Body of pancreas (tissue), 4 donors: ENCODE measurements at regions not wholly inside any gene's neighbourhood (a gene's known extent, or its start where the extent isn't known, plus 50 kb on each side); places are given as distances from the start of the nearest gene placed in this dataset.

Source experiments
- ATAC-seq: fragments of 150-250 bp; one replicate; pipeline ENCODE4 v1.9.1; 2016
- DNase-seq, 4 donors: peaks; one replicate each; pipeline ENCODE4 v3.0.0-alpha.2; 2019
- H3K27ac ChIP-seq, 4 donors: fragments of 200-600 bp; sonication (generic); 1 replicate in 3 of 4; 2 replicates in 1 of 4; pipeline versions ENCODE4 v1.5.1 to v1.6.1; 2016 to 2019; ENCODE audit warnings: mild to moderate bottlenecking in 1 of 4, mixed read lengths in 1 of 4, moderate library complexity in 1 of 4
- H3K27me3 ChIP-seq, 2 donors: fragments of 200-600 bp; sonication (generic); one replicate each; pipeline ENCODE4 v1.6.0; 2016; ENCODE audit warnings: mild to moderate bottlenecking in 1 of 2
- H3K36me3 ChIP-seq, 2 donors: fragments of 200-600 bp; sonication (generic); replicated peaks in 1 of 2; 2 replicates each; pipeline ENCODE4 v1.5.1; 2016; ENCODE audit warnings: low read depth in 2 of 2; ENCODE audit not compliant: insufficient read depth in 1 of 2
- H3K4me1 ChIP-seq: fragments of 200-600 bp; sonication (generic); one replicate; pipeline ENCODE4 v1.6.0; 2016
- H3K4me3 ChIP-seq, 2 donors: fragments of 200-600 bp; sonication (generic); 1 replicate in 1 of 2; 2 replicates in 1 of 2; pipeline ENCODE4 v1.5.1; 2016 to 2019
- H3K9me3 ChIP-seq, 3 donors: fragments of 200-600 bp; sonication (generic); 1 replicate in 2 of 3; 2 replicates in 1 of 3; pipeline ENCODE4 v1.5.1; 2016
- POLR2A ChIP-seq, 3 donors: fragments of 450-650 bp; IDR thresholded peaks; one replicate each; pipeline ENCODE4 v1.6.1; 2016; ENCODE audit warnings: antibody characterized with exemption in 3 of 3, mild to moderate bottlenecking in 2 of 3
- WGBS, 2 donors: methylation state at CpG; one replicate each; pipeline ENCODE4 v1.1.5; 2017; 5-methylcytosine and 5-hydroxymethylcytosine counted together
- intact Hi-C: fragments of 100-400 bp; cut with DNase I; formaldehyde crosslinking; loops from one replicate; pipeline ENCODE4 v1.15.1; 2023
- TF ChIP-seq, protein P1 (sequence below), 7 experiments: fragments of 450-650 bp in 4 of 7; fragments of 200-600 bp in 3 of 7; sonication (generic) in 3 of 7; IDR thresholded peaks; one replicate each; pipeline ENCODE4 v1.5.1; 2016 to 2019; ENCODE audit warnings: antibody characterized with exemption in 7 of 7

- 42 to 64% methylated on average over 2 of the region's 2 CpGs for WGBS, 2 donors
- Histone ChIP-seq H3K9me3 (no peaks in the 10 kb centered on the region), H3K4me3 (no peak overlapping the region), H3K36me3 (no peaks in the 10 kb centered on the region), H3K27ac (no peak overlapping the region), H3K27me3 (no peaks in the 10 kb centered on the region), H3K4me1 (no peaks in the 10 kb centered on the region)
- no peak for DNase-seq
- TF ChIP-seq POLR2A (IDR thresholded peaks at IDR 0.05), result no peak
- TF ChIP-seq, protein P1, sequence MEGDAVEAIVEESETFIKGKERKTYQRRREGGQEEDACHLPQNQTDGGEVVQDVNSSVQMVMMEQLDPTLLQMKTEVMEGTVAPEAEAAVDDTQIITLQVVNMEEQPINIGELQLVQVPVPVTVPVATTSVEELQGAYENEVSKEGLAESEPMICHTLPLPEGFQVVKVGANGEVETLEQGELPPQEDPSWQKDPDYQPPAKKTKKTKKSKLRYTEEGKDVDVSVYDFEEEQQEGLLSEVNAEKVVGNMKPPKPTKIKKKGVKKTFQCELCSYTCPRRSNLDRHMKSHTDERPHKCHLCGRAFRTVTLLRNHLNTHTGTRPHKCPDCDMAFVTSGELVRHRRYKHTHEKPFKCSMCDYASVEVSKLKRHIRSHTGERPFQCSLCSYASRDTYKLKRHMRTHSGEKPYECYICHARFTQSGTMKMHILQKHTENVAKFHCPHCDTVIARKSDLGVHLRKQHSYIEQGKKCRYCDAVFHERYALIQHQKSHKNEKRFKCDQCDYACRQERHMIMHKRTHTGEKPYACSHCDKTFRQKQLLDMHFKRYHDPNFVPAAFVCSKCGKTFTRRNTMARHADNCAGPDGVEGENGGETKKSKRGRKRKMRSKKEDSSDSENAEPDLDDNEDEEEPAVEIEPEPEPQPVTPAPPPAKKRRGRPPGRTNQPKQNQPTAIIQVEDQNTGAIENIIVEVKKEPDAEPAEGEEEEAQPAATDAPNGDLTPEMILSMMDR (IDR thresholded peaks at IDR 0.05), result no peak
- intact Hi-C loops, result no loop called here
- ATAC-seq, result no peak
Observed at GRCh38 chr20:7226156-7226555, 458.7 kb downstream of the BMP2 start.

DNA sequence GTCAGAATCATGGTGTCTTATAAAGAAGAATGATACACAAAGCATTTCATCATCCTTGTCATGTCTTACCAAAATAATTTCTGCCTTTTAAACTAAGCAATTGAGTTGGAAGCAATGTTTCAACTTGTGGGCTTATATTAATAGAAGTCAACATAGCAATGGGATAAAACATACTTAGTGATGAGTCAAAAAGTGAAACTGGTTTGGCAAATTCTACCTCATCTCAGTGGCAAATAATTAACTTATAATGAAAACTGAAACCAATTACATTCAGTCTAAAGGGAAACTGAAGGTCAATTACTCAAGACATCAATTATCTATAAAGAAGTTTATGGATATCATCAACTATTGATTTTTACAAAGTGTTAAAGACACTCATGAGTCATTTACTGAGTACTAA is 463.8 kb downstream of the BMP2 start:
- no peak overlapping the region for H3K27ac ChIP-seq
- ATAC-seq, result no peak
- no peaks in the 10 kb centered on the region for H3K36me3 ChIP-seq
- no peaks in the 10 kb centered on the region for H3K27me3 ChIP-seq
- DNase-seq, result no peak
- no peak overlapping the region for H3K4me3 ChIP-seq
- intact Hi-C loops, result no loop called here
- no peaks in the 10 kb centered on the region for H3K9me3 ChIP-seq
- TF ChIP-seq, protein P1 (IDR thresholded peaks at IDR 0.05), result no peak
- no peak for TF ChIP-seq POLR2A (IDR thresholded peaks at IDR 0.05)
- H3K4me1 ChIP-seq, result no peaks in the 10 kb centered on the region

DNA sequence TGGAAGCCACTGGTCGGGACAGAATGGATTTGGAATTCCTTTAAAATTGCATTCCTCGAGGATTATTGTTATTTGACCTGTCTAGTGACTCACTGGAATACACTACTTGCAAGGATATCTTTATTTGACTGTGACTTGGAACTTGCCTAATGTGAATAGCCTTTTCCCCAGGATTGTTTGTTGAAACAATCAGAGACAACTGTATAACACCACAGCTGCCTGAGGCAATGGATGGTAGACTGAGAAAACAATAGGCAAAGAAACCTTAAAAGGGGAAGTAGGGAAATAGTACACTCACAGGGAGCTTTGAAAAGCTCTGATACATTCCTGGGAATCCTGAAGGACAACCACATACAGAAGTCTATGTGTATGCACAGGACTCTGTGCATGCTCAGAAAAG is 465.3 kb downstream of the BMP2 start:
- H3K4me1 ChIP-seq, result no peaks in the 10 kb centered on the region
- TF ChIP-seq POLR2A (IDR thresholded peaks at IDR 0.05), result no peak
- TF ChIP-seq, protein P1 (IDR thresholded peaks at IDR 0.05), result no peak
- intact Hi-C loops, result no loop called here
- H3K27ac ChIP-seq, result no peak overlapping the region
- ATAC-seq (no peak), DNase-seq (no peak)
- H3K36me3 ChIP-seq, result no peaks in the 10 kb centered on the region
- no peaks in the 10 kb centered on the region for H3K9me3 ChIP-seq
- no peaks in the 10 kb centered on the region for H3K27me3 ChIP-seq
- WGBS, 2 donors, result 30 to 71% methylated on average over 2 of the region's 2 CpGs
- no peak overlapping the region for H3K4me3 ChIP-seq

- Histone ChIP-seq H3K4me3 (no peak overlapping the region), H3K36me3 (no peaks in the 10 kb centered on the region), H3K4me1 (no peaks in the 10 kb centered on the region), H3K27ac (no peak overlapping the region), H3K27me3 (no peaks in the 10 kb centered on the region), H3K9me3 (no peaks in the 10 kb centered on the region)
- DNase-seq, result no peak
- TF ChIP-seq POLR2A (IDR thresholded peaks at IDR 0.05), result no peak
- TF ChIP-seq, protein P1 (IDR thresholded peaks at IDR 0.05), result no peak
- intact Hi-C loops, result no loop called here
- ATAC-seq, result no peak
- 48 to 52% methylated on average over 1 of the region's 1 CpG for WGBS, 2 donors
Observed at GRCh38 chr20:7237251-7237650, 469.8 kb downstream of the BMP2 start.

DNA sequence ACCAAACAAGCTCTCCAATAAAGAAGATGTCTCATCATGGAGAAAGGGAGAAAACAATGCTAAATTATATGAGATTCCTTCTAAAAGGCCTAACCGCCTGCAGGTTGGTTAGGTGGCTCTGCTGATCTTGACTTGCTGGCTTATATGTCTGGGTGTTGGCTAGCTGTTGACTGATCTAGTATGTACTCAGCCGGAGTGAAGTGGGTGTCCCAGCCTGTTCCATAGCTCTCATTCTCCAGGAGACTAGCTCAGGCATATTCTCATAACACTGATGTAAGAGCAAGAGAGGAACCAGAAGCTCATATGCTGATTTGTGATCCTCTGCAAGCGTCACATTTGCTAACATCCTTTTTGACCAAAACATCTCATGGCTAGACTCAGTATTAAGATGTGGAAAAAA is 473.0 kb downstream of the BMP2 start:
- Histone ChIP-seq H3K27me3 (no peaks in the 10 kb centered on the region), H3K4me1 (no peaks in the 10 kb centered on the region), H3K27ac (no peak overlapping the region), H3K4me3 (no peak overlapping the region), H3K36me3 (no peaks in the 10 kb centered on the region), H3K9me3 (no peaks in the 10 kb centered on the region)
- 76 to 86% methylated on average over 3 of the region's 3 CpGs for WGBS, 2 donors
- intact Hi-C loops, result no loop called here
- ATAC-seq (no peak), DNase-seq (no peak)
- TF ChIP-seq POLR2A (IDR thresholded peaks at IDR 0.05), result no peak
- TF ChIP-seq, protein P1 (IDR thresholded peaks at IDR 0.05), result no peak
